ENCODE measurements at regions not wholly inside any gene's neighbourhood (a gene's known extent, or its start where the extent isn't known, plus 50 kb on each side); places are given as distances from the start of the nearest gene placed in this dataset.

- TF ChIP-seq CTCF (conservative IDR thresholded peaks at IDR 0.05; ENCODE audit: low read depth, low read length): no peak
- H3K4me3 ChIP-seq (ENCODE audit: low read length): no peak overlapping the region
- no peak for DNase-seq (ENCODE audit: low read depth)
Observed at GRCh38 chr2:41911033-41911432, 136.8 kb upstream of the PKDCC start.

- no peak overlapping the region for H3K4me3 ChIP-seq (ENCODE audit: low read length)
- no peak for TF ChIP-seq CTCF (conservative IDR thresholded peaks at IDR 0.05; ENCODE audit: low read depth, low read length)
- DNase-seq (ENCODE audit: low read depth): no peak
Observed at GRCh38 chr2:41912337-41912736, 135.5 kb upstream of the PKDCC start.

GRCh38 chr2:41912776-41913175 is 135.0 kb upstream of the PKDCC start:
- DNase-seq (ENCODE audit: low read depth): no peak
- H3K4me3 ChIP-seq (ENCODE audit: low read length): no peak overlapping the region
- TF ChIP-seq CTCF (conservative IDR thresholded peaks at IDR 0.05; ENCODE audit: low read depth, low read length): no peak

GRCh38 chr2:41913311-41913710 is 134.5 kb upstream of the PKDCC start:
- H3K4me3 ChIP-seq (ENCODE audit: low read length): no peak overlapping the region
- DNase-seq (ENCODE audit: low read depth): no peak
- TF ChIP-seq CTCF (conservative IDR thresholded peaks at IDR 0.05; ENCODE audit: low read depth, low read length): no peak

GRCh38 chr2:41913921-41914609 is 133.8 kb upstream of the PKDCC start:
- TF ChIP-seq CTCF (conservative IDR thresholded peaks at IDR 0.05; ENCODE audit: low read depth, low read length): no peak

GRCh38 chr2:41914936-41915335 is 132.9 kb upstream of the PKDCC start:
- TF ChIP-seq CTCF (conservative IDR thresholded peaks at IDR 0.05; ENCODE audit: low read depth, low read length): no peak
- no peak overlapping the region for H3K4me3 ChIP-seq (ENCODE audit: low read length)
- no peak for DNase-seq (ENCODE audit: low read depth)

More at GRCh38 chr2:41913921-41914609, 133.8 kb upstream of the PKDCC start:
- DNase-seq (ENCODE audit: low read depth): no peak
- no peak overlapping the region for H3K4me3 ChIP-seq (ENCODE audit: low read length)

GRCh38 chr2:41916177-41916576 is 131.6 kb upstream of the PKDCC start:
- H3K4me3 ChIP-seq (ENCODE audit: low read length): no peak overlapping the region
- no peak for DNase-seq (ENCODE audit: low read depth)
- no peak for TF ChIP-seq CTCF (conservative IDR thresholded peaks at IDR 0.05; ENCODE audit: low read depth, low read length)

Measured in retinal pigment epithelial cell (primary cell).